HG02798 (cell line): ENCODE measurements at regions not wholly inside any gene's neighbourhood (a gene's known extent, or its start where the extent isn't known, plus 50 kb on each side); places are given as distances from the start of the nearest gene placed in this dataset.
"Not testable (repeated sequence)": the region's sequence is repeated elsewhere in the genome, so short reads cannot be mapped to it uniquely, and the experiment has no call there.

Source experiments
- ATAC-seq: cut with Tn5 transposase; IDR thresholded peaks from one replicate; pipeline ENCODE4 v1.9.1; 2021; ENCODE audit warnings: mild to moderate bottlenecking; ENCODE audit not compliant: unreplicated experiment, poor library complexity

GRCh38 chr2:103355287-103355686, 593.5 kb downstream of the TMEM182 start:
- no peak for ATAC-seq

DNA sequence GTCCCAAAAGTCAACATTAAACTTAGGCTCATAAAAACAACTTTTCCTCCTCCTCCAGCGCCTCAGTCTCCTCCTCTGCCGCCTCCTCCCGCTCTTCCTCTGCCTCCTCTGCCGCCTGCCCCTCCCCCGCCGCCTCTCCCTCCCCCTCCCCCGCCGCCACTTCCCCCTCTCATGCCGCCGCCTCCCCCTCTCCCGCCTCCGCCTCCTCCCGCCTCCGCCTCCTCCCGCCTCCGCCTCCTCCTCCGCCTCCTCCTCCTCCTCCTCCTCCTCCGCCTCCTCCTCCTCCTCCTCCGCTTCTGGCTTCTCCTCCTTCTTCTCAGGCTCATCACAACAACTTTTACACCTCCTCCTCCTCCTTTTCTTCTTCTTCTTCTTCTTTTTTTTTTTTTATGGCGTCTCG, 599.9 kb downstream of the TMEM182 start:
- ATAC-seq = no peak

- ATAC-seq = no peak
Observed at GRCh38 chr2:103363639-103364038, 601.8 kb downstream of the TMEM182 start.

DNA sequence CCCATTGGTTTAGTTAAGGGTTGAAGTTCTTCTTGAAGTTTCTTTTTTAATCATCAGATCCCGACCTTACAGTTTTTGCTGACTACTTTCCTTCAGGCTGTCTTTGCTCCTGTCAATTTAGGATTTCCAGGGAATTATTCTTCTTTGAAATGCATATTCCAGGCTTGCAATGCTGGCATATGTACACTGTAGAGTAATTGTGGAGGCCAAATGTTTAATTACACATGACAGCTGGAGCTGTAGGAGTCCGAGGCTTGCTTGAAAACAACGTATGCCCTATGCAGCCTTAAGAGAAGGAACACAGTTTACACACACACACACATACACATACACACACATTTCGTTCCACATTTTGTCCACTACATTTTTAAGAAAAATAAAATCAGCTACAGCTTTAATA, 602.3 kb downstream of the TMEM182 start:
- ATAC-seq = no peak

DNA sequence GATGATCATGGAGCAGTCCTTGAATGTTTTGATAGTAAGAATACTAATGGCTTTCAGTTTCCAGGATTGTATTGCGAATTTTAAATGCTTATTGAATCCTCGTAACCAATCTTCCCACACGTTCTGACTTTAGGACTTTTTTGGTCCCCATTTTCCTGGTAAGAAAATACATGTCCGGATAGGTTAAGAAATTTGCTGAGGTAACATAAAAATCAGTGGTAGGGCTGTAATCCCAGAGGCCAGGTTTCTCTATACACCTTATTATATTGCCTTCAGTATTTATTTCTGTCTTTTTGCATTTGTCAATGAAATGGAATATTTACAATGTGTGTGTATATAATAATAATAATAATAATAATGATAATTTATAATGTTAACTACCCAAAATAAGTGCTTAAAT, 603.2 kb downstream of the TMEM182 start:
- ATAC-seq = no peak

GRCh38 chr2:103367877-103368276, 606.0 kb downstream of the TMEM182 start:
- no peak for ATAC-seq

DNA sequence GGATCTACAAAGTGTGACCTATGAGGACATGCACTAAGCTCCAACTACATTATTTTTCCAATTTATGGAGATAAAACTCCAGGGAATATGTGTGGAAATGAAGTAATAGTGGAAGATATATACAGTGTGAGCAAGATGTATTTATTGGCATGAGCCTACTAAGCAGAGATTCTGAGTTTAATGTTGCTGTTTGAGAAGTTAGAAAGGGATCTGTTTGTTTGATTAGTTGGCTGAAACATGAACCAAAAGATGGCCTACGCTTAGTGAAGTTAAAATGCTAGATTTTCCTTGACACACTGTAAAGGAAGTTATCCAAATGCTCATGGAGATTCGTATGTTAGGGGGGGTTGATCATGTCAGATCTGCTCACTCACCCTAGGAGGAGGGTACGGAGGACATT, 621.7 kb downstream of the TMEM182 start:
- no peak for ATAC-seq

GRCh38 chr2:103386872-103387271, 625.0 kb downstream of the TMEM182 start:
- ATAC-seq = no peak

GRCh38 chr2:103387888-103388287, 626.1 kb downstream of the TMEM182 start:
- no peak for ATAC-seq

- no peak for ATAC-seq
Observed at GRCh38 chr2:103396152-103396551, 634.3 kb downstream of the TMEM182 start.

DNA sequence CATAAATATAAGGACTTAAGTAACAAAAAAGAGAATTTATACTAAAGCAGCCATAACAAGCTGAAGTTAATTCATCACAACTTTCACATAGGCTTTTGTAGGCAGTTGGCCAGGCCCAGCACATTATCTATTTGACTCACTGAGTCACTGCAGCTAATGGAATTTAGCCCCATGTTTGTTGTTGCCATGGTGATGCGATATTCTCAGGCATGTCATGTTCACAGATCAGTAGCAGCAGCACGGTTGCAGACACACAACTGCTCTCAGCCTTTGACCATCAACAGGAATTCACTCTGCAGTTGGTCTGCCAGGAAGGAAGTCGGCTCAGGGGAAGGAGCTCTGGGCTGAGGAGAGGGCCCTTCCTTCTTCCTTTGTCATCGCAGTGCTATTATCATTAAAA, 639.8 kb downstream of the TMEM182 start:
- ATAC-seq = no peak

- no peak for ATAC-seq
Observed at GRCh38 chr2:103402336-103402735, 640.5 kb downstream of the TMEM182 start.

DNA sequence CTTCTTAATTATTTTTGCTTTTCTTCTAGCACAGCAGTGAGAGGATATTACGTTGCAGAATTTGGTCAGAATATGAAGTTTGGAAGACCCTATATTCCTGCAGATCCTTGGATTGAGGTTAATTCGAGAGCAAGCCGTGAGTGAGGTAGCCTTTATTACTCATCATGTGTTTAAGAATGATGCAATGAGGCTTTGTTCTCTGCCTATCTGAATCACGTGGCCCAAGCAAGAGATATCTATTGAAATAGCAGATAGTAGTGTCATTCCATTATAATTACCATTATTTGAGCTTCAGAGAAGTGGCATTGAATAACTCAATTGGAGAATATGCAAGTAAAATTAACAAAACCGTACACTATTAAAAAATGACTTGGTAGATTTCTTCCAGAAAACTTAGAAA, 641.1 kb downstream of the TMEM182 start:
- ATAC-seq = no peak

- ATAC-seq = not testable (repeated sequence)
Observed at GRCh38 chr2:103403388-103403787, 641.6 kb downstream of the TMEM182 start.

- ATAC-seq = no peak
Observed at GRCh38 chr2:103410221-103410620, 648.4 kb downstream of the TMEM182 start.

DNA sequence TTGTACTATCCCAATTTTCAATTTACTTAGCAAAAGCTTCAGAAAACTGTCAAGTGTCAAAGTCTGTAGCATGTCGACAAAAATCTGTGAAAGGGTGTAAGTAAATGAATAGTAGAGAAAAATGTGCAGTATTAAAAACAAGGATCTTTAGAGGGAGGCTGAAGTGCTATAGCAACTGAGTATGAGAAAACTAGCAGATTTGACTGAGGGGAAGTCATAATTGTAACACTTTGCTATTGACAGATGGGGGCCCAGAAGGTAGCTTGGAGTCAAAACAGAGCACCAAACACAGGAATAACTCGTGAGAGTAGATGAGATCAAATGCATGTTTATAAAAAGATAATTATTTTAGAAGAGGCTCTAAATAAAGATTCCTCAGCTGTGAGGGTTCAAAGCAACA, 657.7 kb downstream of the TMEM182 start:
- no peak for ATAC-seq

- no peak for ATAC-seq
Observed at GRCh38 chr2:103423100-103423499, 661.3 kb downstream of the TMEM182 start.

- no peak for ATAC-seq
Observed at GRCh38 chr2:103427567-103427966, 665.7 kb downstream of the TMEM182 start.

DNA sequence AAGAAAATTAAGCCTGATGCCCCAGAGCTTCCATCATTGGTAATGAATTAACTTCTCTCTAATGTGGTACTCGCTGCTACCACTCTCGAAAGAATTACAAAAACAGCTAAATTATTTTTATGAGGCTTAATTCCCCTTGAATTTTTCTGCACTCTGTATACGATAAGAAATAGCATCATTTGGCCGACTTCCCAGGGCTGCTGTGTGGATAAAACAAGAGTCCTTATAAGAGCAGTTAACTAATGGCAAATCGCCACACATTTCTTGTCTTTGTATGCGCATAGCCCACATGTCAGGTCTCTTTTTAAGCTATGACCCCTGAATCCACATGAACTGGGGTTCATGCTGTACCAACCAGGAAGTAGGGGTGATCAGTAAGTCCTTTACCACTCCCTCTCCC, 668.4 kb downstream of the TMEM182 start:
- ATAC-seq = no peak

GRCh38 chr2:103435010-103435409, 673.2 kb downstream of the TMEM182 start:
- ATAC-seq = no peak

DNA sequence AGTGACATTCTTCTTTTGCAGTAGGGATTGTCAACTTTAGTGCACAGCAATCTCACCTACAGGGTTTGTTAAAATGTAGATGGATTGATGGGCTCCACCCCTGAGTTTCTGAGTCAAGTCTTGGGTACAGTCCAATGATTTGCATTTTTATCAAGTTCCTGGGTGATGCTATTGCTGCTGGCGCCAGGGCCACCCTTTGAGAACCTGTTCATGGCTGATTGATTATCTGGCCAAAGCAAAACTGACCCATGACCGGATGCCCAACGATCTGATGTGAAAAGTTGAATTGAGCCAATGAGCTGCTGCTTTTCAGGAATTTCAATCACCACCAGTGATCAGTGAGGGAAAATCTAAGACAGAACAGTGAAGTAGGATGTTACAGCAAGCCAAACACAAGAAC, 675.3 kb downstream of the TMEM182 start:
- no peak for ATAC-seq

DNA sequence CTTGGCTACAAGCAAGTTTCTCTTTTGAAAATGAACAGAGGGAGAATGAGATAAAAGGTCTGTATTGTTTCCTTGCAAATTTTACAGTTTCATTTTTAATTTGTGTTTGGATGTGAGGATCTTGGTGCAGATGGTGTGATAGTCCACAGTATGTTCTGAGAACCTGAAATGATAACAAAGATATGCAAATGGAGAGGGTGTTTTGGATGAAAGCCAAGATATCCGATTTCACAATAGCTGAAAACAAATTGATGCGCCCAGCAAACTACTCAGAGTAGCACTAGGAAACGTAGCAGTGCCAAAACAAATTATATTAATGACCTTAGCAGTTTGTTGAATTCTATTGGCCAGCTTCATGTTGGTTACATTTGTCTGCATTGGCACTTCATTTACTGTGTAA, 683.5 kb downstream of the TMEM182 start:
- ATAC-seq = no peak

GRCh38 chr2:103448495-103448894, 686.7 kb downstream of the TMEM182 start:
- no peak for ATAC-seq
